ENCODE measurements at regions not wholly inside any gene's neighbourhood (a gene's known extent, or its start where the extent isn't known, plus 50 kb on each side); places are given as distances from the start of the nearest gene placed in this dataset.

GRCh38 chr9:115636596-115636995 is 517.0 kb upstream of the PAPPA start:
- Histone ChIP-seq H3K4me3 (no peak overlapping the region), H3K4me1 (replicated peaks) (no peaks in the 10 kb centered on the region), H3K27me3 (replicated peaks; ENCODE audit: insufficient read depth) (no peaks in the 10 kb centered on the region), H3K27ac (no peak overlapping the region), H3K9me3 (no peaks in the 10 kb centered on the region), H3K36me3 (no peaks in the 10 kb centered on the region)
- WGBS, result 57% methylated on average over 4 of the region's 4 CpGs
- TF ChIP-seq POLR2AphosphoS5 (IDR thresholded peaks at IDR 0.05), result no peak
- TF ChIP-seq CTCF (IDR thresholded peaks at IDR 0.05), result no peak
- no peak for TF ChIP-seq POLR2A (IDR thresholded peaks at IDR 0.05)
- intact Hi-C loops (cut with DNase I), result no loop called here
- DNase-seq (ENCODE audit: low spot score), result no peak

- intact Hi-C loops (cut with DNase I), result no loop called here
- Histone ChIP-seq H3K27ac (no peak overlapping the region), H3K9me3 (no peaks in the 10 kb centered on the region), H3K4me1 (replicated peaks) (no peaks in the 10 kb centered on the region), H3K4me3 (no peak overlapping the region), H3K27me3 (replicated peaks; ENCODE audit: insufficient read depth) (no peaks in the 10 kb centered on the region), H3K36me3 (no peaks in the 10 kb centered on the region)
- DNase-seq (ENCODE audit: low spot score), result no peak
- TF ChIP-seq CTCF (IDR thresholded peaks at IDR 0.05) (no peak), POLR2AphosphoS5 (IDR thresholded peaks at IDR 0.05) (no peak), POLR2A (IDR thresholded peaks at IDR 0.05) (no peak)
Measured at GRCh38 chr9:115637661-115638060, 515.9 kb upstream of the PAPPA start.

GRCh38 chr9:115640887-115641286 is 512.7 kb upstream of the PAPPA start:
- H3K36me3 ChIP-seq, result no peaks in the 10 kb centered on the region
- no peaks in the 10 kb centered on the region for H3K4me1 ChIP-seq (replicated peaks)
- intact Hi-C loops (cut with DNase I), result no loop called here
- H3K27me3 ChIP-seq (replicated peaks; ENCODE audit: insufficient read depth), result no peaks in the 10 kb centered on the region
- no peaks in the 10 kb centered on the region for H3K9me3 ChIP-seq
- WGBS, result 44% methylated on average over 2 of the region's 2 CpGs
- H3K4me3 ChIP-seq, result no peak overlapping the region
- no peak overlapping the region for H3K27ac ChIP-seq
- TF ChIP-seq POLR2AphosphoS5 (IDR thresholded peaks at IDR 0.05), result no peak
- no peak for TF ChIP-seq POLR2A (IDR thresholded peaks at IDR 0.05)
- TF ChIP-seq CTCF (IDR thresholded peaks at IDR 0.05), result no peak
- DNase-seq (ENCODE audit: low spot score), result no peak

GRCh38 chr9:115642285-115642684 is 511.3 kb upstream of the PAPPA start:
- Histone ChIP-seq H3K36me3 (no peaks in the 10 kb centered on the region), H3K27me3 (replicated peaks; ENCODE audit: insufficient read depth) (no peaks in the 10 kb centered on the region), H3K9me3 (no peaks in the 10 kb centered on the region), H3K4me1 (replicated peaks) (no peaks in the 10 kb centered on the region), H3K27ac (no peak overlapping the region), H3K4me3 (no peak overlapping the region)
- WGBS, result 16% methylated on average over 1 of the region's 1 CpG
- no peak for DNase-seq (ENCODE audit: low spot score)
- TF ChIP-seq POLR2AphosphoS5 (IDR thresholded peaks at IDR 0.05) (no peak), POLR2A (IDR thresholded peaks at IDR 0.05) (no peak), CTCF (IDR thresholded peaks at IDR 0.05) (no peak)
- intact Hi-C loops (cut with DNase I), result no loop called here

GRCh38 chr9:115643948-115644727 is 509.5 kb upstream of the PAPPA start:
- H3K36me3 ChIP-seq, result no peaks in the 10 kb centered on the region
- no peak for TF ChIP-seq CTCF (IDR thresholded peaks at IDR 0.05)
- no peak for TF ChIP-seq POLR2AphosphoS5 (IDR thresholded peaks at IDR 0.05)
- TF ChIP-seq POLR2A (IDR thresholded peaks at IDR 0.05), result no peak
- H3K4me1 ChIP-seq (replicated peaks), result no peaks in the 10 kb centered on the region
- H3K27me3 ChIP-seq (replicated peaks; ENCODE audit: insufficient read depth), result no peaks in the 10 kb centered on the region
- no peak overlapping the region for H3K27ac ChIP-seq
- no peaks in the 10 kb centered on the region for H3K9me3 ChIP-seq
- WGBS, result 71% methylated on average over 4 of the region's 4 CpGs
- H3K4me3 ChIP-seq, result no peak overlapping the region
- DNase-seq (ENCODE audit: low spot score), result no peak
- intact Hi-C loops (cut with DNase I), result no loop called here

Measured in prostate gland (tissue), 2 donors.